SK-N-SH treated with all-trans-retinoic acid at 6 μM for 48 hours (cell line): ENCODE measurements at regions not wholly inside any gene's neighbourhood (a gene's known extent, or its start where the extent isn't known, plus 50 kb on each side); places are given as distances from the start of the nearest gene placed in this dataset.

Experiments used
- CSDC2 ChIP-seq: fragments of 250-450 bp; sonication (Bioruptor Pico); IDR thresholded peaks from 2 replicates; pipeline ENCODE4 v1.5.0; 2020; ENCODE audit warnings: mild to moderate bottlenecking, moderate library complexity
- GLIS3 ChIP-seq: fragments of 250-450 bp; sonication (Bioruptor Pico); IDR thresholded peaks from 2 replicates; pipeline ENCODE4 v1.5.0; 2020; ENCODE audit warnings: mild to moderate bottlenecking, moderate library complexity
- ISL1 ChIP-seq: fragments of 250-450 bp; sonication (Bioruptor Pico); IDR thresholded peaks from 2 replicates; pipeline ENCODE4 v2.1.2; 2022; ENCODE audit warnings: mild to moderate bottlenecking, moderate library complexity
- POU6F1 ChIP-seq: fragments of 250-450 bp; sonication (Bioruptor Pico); IDR thresholded peaks from 2 replicates; pipeline ENCODE4 v1.8.0; 2021; ENCODE audit warnings: low read depth, mild to moderate bottlenecking, moderate library complexity, borderline replicate concordance
- RARB ChIP-seq: fragments of 250-450 bp; sonication (Bioruptor Pico); IDR thresholded peaks from 2 replicates; pipeline ENCODE4 v1.8.0; 2021; ENCODE audit warnings: mild to moderate bottlenecking, moderate library complexity
- TCF4 ChIP-seq: fragments of 250-450 bp; sonication (Bioruptor Pico); IDR thresholded peaks from 2 replicates; pipeline ENCODE4 v1.8.0; 2021; ENCODE audit warnings: mild to moderate bottlenecking, moderate library complexity, borderline replicate concordance
- ZC3H10 ChIP-seq: fragments of 250-450 bp; sonication (Bioruptor Pico); IDR thresholded peaks from 2 replicates; pipeline ENCODE4 v1.5.1; 2021; ENCODE audit warnings: mild to moderate bottlenecking, moderate library complexity
- ZFP3 ChIP-seq: fragments of 250-450 bp; sonication (Bioruptor Pico); IDR thresholded peaks from 2 replicates; pipeline ENCODE4 v1.5.0; 2020; ENCODE audit warnings: mild to moderate bottlenecking, moderate library complexity
- ZFP30 ChIP-seq: fragments of 450-650 bp; formaldehyde crosslinking; IDR thresholded peaks from 2 replicates; pipeline ENCODE4 v1.5.0; 2022; ENCODE audit warnings: mild to moderate bottlenecking, moderate library complexity
- TF ChIP-seq, protein P1 (sequence below): fragments of 250-450 bp; sonication (Bioruptor Pico); IDR thresholded peaks from 2 replicates; pipeline ENCODE4 v1.5.1; 2020; ENCODE audit warnings: low read depth, mild to moderate bottlenecking, moderate library complexity
- TF ChIP-seq, protein P2 (sequence below): fragments of 250-450 bp; sonication (Bioruptor Pico); IDR thresholded peaks from 2 replicates; pipeline ENCODE4 v1.8.0; 2020; ENCODE audit warnings: mild to moderate bottlenecking, moderate library complexity, borderline replicate concordance
- TF ChIP-seq, protein P3 (sequence below): fragments of 250-450 bp; sonication (Bioruptor Pico); IDR thresholded peaks from 2 replicates; pipeline ENCODE4 v1.5.1; 2021; ENCODE audit warnings: mild to moderate bottlenecking, moderate library complexity

GRCh38 chr10:130647341-130647740, 511.1 kb downstream of the GLRX3 start:
- TF ChIP-seq CSDC2 (no peak), ISL1 (CRISPR knock-in tag) (no peak), GLIS3 (CRISPR knock-in tag) (no peak), POU6F1 (CRISPR knock-in tag) (no peak), RARB (CRISPR knock-in tag) (no peak), ZFP3 (no peak), ZC3H10 (CRISPR knock-in tag) (no peak), TCF4 (no peak), ZFP30 (CRISPR knock-in tag) (no peak)
- TF ChIP-seq, protein P1, sequence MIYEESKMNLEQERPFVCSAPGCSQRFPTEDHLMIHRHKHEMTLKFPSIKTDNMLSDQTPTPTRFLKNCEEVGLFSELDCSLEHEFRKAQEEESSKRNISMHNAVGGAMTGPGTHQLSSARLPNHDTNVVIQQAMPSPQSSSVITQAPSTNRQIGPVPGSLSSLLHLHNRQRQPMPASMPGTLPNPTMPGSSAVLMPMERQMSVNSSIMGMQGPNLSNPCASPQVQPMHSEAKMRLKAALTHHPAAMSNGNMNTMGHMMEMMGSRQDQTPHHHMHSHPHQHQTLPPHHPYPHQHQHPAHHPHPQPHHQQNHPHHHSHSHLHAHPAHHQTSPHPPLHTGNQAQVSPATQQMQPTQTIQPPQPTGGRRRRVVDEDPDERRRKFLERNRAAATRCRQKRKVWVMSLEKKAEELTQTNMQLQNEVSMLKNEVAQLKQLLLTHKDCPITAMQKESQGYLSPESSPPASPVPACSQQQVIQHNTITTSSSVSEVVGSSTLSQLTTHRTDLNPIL (CRISPR knock-in tag), result no peak
- TF ChIP-seq, protein P2, sequence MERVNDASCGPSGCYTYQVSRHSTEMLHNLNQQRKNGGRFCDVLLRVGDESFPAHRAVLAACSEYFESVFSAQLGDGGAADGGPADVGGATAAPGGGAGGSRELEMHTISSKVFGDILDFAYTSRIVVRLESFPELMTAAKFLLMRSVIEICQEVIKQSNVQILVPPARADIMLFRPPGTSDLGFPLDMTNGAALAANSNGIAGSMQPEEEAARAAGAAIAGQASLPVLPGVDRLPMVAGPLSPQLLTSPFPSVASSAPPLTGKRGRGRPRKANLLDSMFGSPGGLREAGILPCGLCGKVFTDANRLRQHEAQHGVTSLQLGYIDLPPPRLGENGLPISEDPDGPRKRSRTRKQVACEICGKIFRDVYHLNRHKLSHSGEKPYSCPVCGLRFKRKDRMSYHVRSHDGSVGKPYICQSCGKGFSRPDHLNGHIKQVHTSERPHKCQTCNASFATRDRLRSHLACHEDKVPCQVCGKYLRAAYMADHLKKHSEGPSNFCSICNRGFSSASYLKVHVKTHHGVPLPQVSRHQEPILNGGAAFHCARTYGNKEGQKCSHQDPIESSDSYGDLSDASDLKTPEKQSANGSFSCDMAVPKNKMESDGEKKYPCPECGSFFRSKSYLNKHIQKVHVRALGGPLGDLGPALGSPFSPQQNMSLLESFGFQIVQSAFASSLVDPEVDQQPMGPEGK, result no peak
- TF ChIP-seq, protein P3, sequence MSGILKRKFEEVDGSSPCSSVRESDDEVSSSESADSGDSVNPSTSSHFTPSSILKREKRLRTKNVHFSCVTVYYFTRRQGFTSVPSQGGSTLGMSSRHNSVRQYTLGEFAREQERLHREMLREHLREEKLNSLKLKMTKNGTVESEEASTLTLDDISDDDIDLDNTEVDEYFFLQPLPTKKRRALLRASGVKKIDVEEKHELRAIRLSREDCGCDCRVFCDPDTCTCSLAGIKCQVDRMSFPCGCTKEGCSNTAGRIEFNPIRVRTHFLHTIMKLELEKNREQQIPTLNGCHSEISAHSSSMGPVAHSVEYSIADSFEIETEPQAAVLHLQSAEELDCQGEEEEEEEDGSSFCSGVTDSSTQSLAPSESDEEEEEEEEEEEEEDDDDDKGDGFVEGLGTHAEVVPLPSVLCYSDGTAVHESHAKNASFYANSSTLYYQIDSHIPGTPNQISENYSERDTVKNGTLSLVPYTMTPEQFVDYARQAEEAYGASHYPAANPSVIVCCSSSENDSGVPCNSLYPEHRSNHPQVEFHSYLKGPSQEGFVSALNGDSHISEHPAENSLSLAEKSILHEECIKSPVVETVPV (CRISPR knock-in tag), result no peak
